ENCODE measurements at regions not wholly inside any gene's neighbourhood (a gene's known extent, or its start where the extent isn't known, plus 50 kb on each side); places are given as distances from the start of the nearest gene placed in this dataset.

- intact Hi-C loops (cut with DNase I; ENCODE audit: low total_unique reads): no loop called here
- Histone ChIP-seq H3K27ac (no peak overlapping the region), H3K36me3 (no peaks in the 10 kb centered on the region), H3K9me3 (no peaks in the 10 kb centered on the region), H3K4me1 (no peaks in the 10 kb centered on the region), H3K27me3 (no peaks in the 10 kb centered on the region), H3K4me3 (no peak overlapping the region)
- TF ChIP-seq CTCF (IDR thresholded peaks at IDR 0.05): no peak
- TF ChIP-seq POLR2A (IDR thresholded peaks at IDR 0.05): no peak
- no peak for DNase-seq
Observed at GRCh38 chr3:89802881-89803280, 695.5 kb downstream of the EPHA3 start.

- no peaks in the 10 kb centered on the region for H3K36me3 ChIP-seq
- H3K27me3 ChIP-seq: no peaks in the 10 kb centered on the region
- H3K9me3 ChIP-seq: no peaks in the 10 kb centered on the region
- no peaks in the 10 kb centered on the region for H3K4me1 ChIP-seq
- H3K4me3 ChIP-seq: no peak overlapping the region
- no peak for TF ChIP-seq CTCF (IDR thresholded peaks at IDR 0.05)
- no peak for TF ChIP-seq POLR2A (IDR thresholded peaks at IDR 0.05)
- intact Hi-C loops (cut with DNase I; ENCODE audit: low total_unique reads): no loop called here
- no peak for DNase-seq
- H3K27ac ChIP-seq: no peak overlapping the region
Observed at GRCh38 chr3:89803711-89804110, 696.3 kb downstream of the EPHA3 start.

- no peaks in the 10 kb centered on the region for H3K36me3 ChIP-seq
- DNase-seq: no peak
- no peaks in the 10 kb centered on the region for H3K9me3 ChIP-seq
- no peak overlapping the region for H3K27ac ChIP-seq
- no peak for TF ChIP-seq POLR2A (IDR thresholded peaks at IDR 0.05)
- TF ChIP-seq CTCF (IDR thresholded peaks at IDR 0.05): no peak
- intact Hi-C loops (cut with DNase I; ENCODE audit: low total_unique reads): no loop called here
- H3K4me3 ChIP-seq: no peak overlapping the region
- H3K27me3 ChIP-seq: no peaks in the 10 kb centered on the region
- H3K4me1 ChIP-seq: no peaks in the 10 kb centered on the region
Observed at GRCh38 chr3:89806166-89806565, 698.7 kb downstream of the EPHA3 start.

DNA sequence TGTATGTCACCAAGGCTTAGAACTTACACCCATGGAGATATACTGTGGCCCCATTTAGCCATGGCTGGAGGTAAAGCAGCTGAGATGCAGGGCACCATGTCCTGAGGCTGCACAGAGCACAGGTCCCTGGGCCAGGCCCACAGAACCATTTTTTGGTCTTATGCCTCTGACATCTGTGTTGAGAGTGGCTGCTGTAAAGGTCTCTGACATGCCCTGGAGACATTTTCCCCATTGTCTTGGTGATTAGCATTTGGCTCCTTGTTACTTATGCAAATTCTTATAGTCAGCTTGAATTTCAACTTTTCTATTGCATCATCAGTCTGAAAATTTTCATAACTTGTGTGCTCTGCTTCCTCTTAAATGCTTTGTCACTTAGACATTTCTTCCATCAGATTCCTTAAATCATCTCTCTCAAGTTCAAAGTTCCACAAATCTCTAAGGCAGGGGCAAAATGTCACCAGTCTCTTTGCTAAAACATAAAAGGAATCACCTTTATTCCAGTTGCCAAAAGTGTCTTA is 701.3 kb downstream of the EPHA3 start:
- Histone ChIP-seq H3K27ac (no peak overlapping the region), H3K4me1 (no peaks in the 10 kb centered on the region), H3K4me3 (no peak overlapping the region), H3K27me3 (no peaks in the 10 kb centered on the region), H3K36me3 (no peaks in the 10 kb centered on the region), H3K9me3 (no peaks in the 10 kb centered on the region)
- intact Hi-C loops (cut with DNase I; ENCODE audit: low total_unique reads): no loop called here
- TF ChIP-seq CTCF (IDR thresholded peaks at IDR 0.05) (no peak), POLR2A (IDR thresholded peaks at IDR 0.05) (no peak)
- no peak for DNase-seq

- H3K27me3 ChIP-seq: no peaks in the 10 kb centered on the region
- no peaks in the 10 kb centered on the region for H3K9me3 ChIP-seq
- no peaks in the 10 kb centered on the region for H3K36me3 ChIP-seq
- H3K27ac ChIP-seq: no peak overlapping the region
- DNase-seq: no peak
- TF ChIP-seq POLR2A (IDR thresholded peaks at IDR 0.05) (no peak), CTCF (IDR thresholded peaks at IDR 0.05) (no peak)
- no peaks in the 10 kb centered on the region for H3K4me1 ChIP-seq
- intact Hi-C loops (cut with DNase I; ENCODE audit: low total_unique reads): no loop called here
- H3K4me3 ChIP-seq: no peak overlapping the region
Observed at GRCh38 chr3:89813500-89813899, 706.1 kb downstream of the EPHA3 start.
